NB4 (cell line): ENCODE measurements at regions not wholly inside any gene's neighbourhood (a gene's known extent, or its start where the extent isn't known, plus 50 kb on each side); places are given as distances from the start of the nearest gene placed in this dataset.

Experiments used
- DNase-seq: peaks from one replicate; pipeline ENCODE4 v3.0.0; 2010; ENCODE audit warnings: low read depth
- H3K4me3 ChIP-seq: one replicate; pipeline ENCODE4 v1.5.1; 2011; ENCODE audit warnings: mild to moderate bottlenecking, low read depth, low read length, moderate library complexity
- MAX ChIP-seq: IDR thresholded peaks from 2 replicates; pipeline ENCODE4 v1.6.1; 2011; ENCODE audit warnings: low read depth, low read length
- MYC ChIP-seq: IDR thresholded peaks from 2 replicates; pipeline ENCODE4 v1.6.1; 2011; ENCODE audit warnings: low read depth, low read length
- POLR2A ChIP-seq: IDR thresholded peaks from 2 replicates; pipeline ENCODE4 v1.6.1; 2011; ENCODE audit warnings: mild to moderate bottlenecking; ENCODE audit not compliant: insufficient read length; ENCODE audit errors: extremely low read depth
- TF ChIP-seq, protein P1 (sequence below): IDR thresholded peaks from one replicate; pipeline ENCODE4 v1.5.1; 2012; ENCODE audit warnings: low read depth, low read length

- H3K4me3 ChIP-seq = no peak overlapping the region
- no peak for TF ChIP-seq POLR2A
- TF ChIP-seq MYC = no peak
- DNase-seq = no peak
Observed at GRCh38 chr2:150389447-150389846, 98.0 kb downstream of the RND3 start.

DNA sequence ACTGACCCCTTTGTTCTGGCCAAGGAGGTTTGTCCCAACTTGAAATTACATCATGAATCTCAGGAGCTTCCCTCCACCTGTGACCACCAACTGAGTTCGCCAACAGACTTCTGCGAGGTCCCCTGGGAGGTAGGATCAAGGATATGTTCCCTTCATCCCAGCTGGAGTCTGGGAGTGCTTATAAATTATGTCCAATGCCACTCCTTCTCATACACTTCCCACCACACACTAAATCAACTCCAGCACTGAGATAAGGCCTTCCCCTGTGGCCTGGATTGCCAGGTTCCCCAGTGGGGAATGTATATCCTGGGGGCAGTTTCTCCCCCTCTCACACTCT, 99.2 kb downstream of the RND3 start:
- DNase-seq = no peak

GRCh38 chr2:150387586-150388288, 99.7 kb downstream of the RND3 start:
- TF ChIP-seq MAX = no peak
- DNase-seq = no peak
- no peak overlapping the region for H3K4me3 ChIP-seq

More for the DNA sequence above, 99.2 kb downstream of the RND3 start:
- H3K4me3 ChIP-seq = no peak overlapping the region
- TF ChIP-seq MYC (no peak), POLR2A (no peak), MAX (no peak)
- TF ChIP-seq, protein P1, sequence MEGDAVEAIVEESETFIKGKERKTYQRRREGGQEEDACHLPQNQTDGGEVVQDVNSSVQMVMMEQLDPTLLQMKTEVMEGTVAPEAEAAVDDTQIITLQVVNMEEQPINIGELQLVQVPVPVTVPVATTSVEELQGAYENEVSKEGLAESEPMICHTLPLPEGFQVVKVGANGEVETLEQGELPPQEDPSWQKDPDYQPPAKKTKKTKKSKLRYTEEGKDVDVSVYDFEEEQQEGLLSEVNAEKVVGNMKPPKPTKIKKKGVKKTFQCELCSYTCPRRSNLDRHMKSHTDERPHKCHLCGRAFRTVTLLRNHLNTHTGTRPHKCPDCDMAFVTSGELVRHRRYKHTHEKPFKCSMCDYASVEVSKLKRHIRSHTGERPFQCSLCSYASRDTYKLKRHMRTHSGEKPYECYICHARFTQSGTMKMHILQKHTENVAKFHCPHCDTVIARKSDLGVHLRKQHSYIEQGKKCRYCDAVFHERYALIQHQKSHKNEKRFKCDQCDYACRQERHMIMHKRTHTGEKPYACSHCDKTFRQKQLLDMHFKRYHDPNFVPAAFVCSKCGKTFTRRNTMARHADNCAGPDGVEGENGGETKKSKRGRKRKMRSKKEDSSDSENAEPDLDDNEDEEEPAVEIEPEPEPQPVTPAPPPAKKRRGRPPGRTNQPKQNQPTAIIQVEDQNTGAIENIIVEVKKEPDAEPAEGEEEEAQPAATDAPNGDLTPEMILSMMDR = no peak

GRCh38 chr2:150385211-150385610, 102.3 kb downstream of the RND3 start:
- no peak overlapping the region for H3K4me3 ChIP-seq
- no peak for DNase-seq
- no peak for TF ChIP-seq POLR2A

GRCh38 chr2:150383587-150383986, 103.9 kb downstream of the RND3 start:
- no peak overlapping the region for H3K4me3 ChIP-seq
- TF ChIP-seq POLR2A = no peak
- no peak for TF ChIP-seq MYC
- TF ChIP-seq MAX = no peak
- TF ChIP-seq, protein P1 = no peak
- DNase-seq = no peak

- no peak for DNase-seq
- H3K4me3 ChIP-seq = no peak overlapping the region
- TF ChIP-seq, protein P1 = no peak
- TF ChIP-seq MYC (no peak), MAX (no peak), POLR2A (no peak)
Observed at GRCh38 chr2:150379166-150379565, 108.3 kb downstream of the RND3 start.

DNA sequence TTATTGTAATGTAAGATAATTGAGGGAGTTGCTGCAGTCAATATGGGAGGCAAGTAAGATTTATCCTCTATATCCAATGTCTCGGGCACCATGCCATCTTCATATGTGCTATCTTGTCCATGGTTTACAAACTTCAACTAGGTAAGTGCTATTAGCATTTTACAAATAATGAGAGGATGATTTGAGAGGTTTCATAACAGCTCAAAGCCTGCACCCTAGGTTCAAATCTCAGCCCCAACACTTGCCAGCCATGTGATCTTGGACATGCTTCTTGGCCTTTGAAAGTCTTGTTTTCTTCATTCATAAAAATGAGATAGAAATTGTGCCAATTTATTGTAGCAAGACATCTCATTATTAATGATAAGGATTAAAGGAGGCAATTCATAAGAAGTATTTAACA, 108.8 kb downstream of the RND3 start:
- TF ChIP-seq MYC = no peak
- no peak for TF ChIP-seq MAX
- TF ChIP-seq, protein P1 = no peak
- no peak for TF ChIP-seq POLR2A
- no peak overlapping the region for H3K4me3 ChIP-seq
- DNase-seq = no peak
